ENCODE measurements at regions not wholly inside any gene's neighbourhood (a gene's known extent, or its start where the extent isn't known, plus 50 kb on each side); places are given as distances from the start of the nearest gene placed in this dataset.

GRCh38 chr3:63142681-63143080, 135.4 kb upstream of the SYNPR start:
- FAIRE-seq (no peak), DNase-seq (ENCODE audit: low read depth in 1 of 2, low spot score in 2 of 2) (no peak)
- H3K23ac ChIP-seq (ENCODE audit: insufficient read length) = no peak overlapping the region
- H3K27me3 ChIP-seq (replicated peaks in 1 of 4; ENCODE audit: control insufficient read depth in 3 of 4, extremely low read depth in 1 of 4, insufficient read depth in 3 of 4, low read length in 3 of 4) = no peaks in the 10 kb centered on the region
- H4K5ac ChIP-seq (ENCODE audit: insufficient read length, low read depth, low read length) = no peak overlapping the region
- no peak overlapping the region for H3K4me2 ChIP-seq (ENCODE audit: insufficient read depth in 1 of 2, low read depth in 2 of 2, low read length in 2 of 2)
- no peaks in the 10 kb centered on the region for H3K36me3 ChIP-seq (ENCODE audit: control insufficient read depth in 2 of 4, insufficient read depth in 4 of 4, low read length in 3 of 4)
- no peak overlapping the region for H3K9ac ChIP-seq (replicated peaks in 1 of 4; ENCODE audit: extremely low read depth in 1 of 4, low read depth in 3 of 4, low read length in 3 of 4)
- no peak overlapping the region for H3K4ac ChIP-seq (replicated peaks; ENCODE audit: insufficient read length, low read depth, low read length)
- no peak overlapping the region for H3K14ac ChIP-seq (ENCODE audit: insufficient read length)
- no peak overlapping the region for H2AK5ac ChIP-seq (ENCODE audit: low read depth, low read length)
- H2BK12ac ChIP-seq (ENCODE audit: low read depth, low read length) = no peak overlapping the region
- no peaks in the 10 kb centered on the region for H3K9me3 ChIP-seq (ENCODE audit: insufficient read depth in 2 of 2, low read depth in 1 of 2, low read length in 1 of 2)
- no peak overlapping the region for H3K18ac ChIP-seq (ENCODE audit: extremely low read depth, low read length)
- no peaks in the 10 kb centered on the region for H3K79me2 ChIP-seq (ENCODE audit: control insufficient read depth in 1 of 2, insufficient read depth in 2 of 2, low read length in 2 of 2)
- H3K56ac ChIP-seq (replicated peaks; ENCODE audit: insufficient read length, low read depth, low read length) = no peak overlapping the region
- POLR2A ChIA-PET (ENCODE audit: partially characterized antibody) = interaction anchor here (0.6 kb wide), 1 partner anchor 690 kb away, joined by 3 read pairs; no protein-coding TSS in a partner anchor
- no peaks in the 10 kb centered on the region for H4K20me1 ChIP-seq (replicated peaks in 1 of 2; ENCODE audit: control insufficient read depth in 1 of 2, insufficient read depth in 2 of 2, low read length in 2 of 2)
- H2AFZ ChIP-seq (ENCODE audit: low read length) = no peak overlapping the region
- H2BK5ac ChIP-seq (ENCODE audit: low read depth, low read length) = no peak overlapping the region
- H3K4me3 ChIP-seq (ENCODE audit: extremely low read depth in 1 of 4, insufficient read depth in 2 of 4, low read depth in 3 of 4, low read length in 4 of 4) = no peak overlapping the region
- no peak overlapping the region for H2BK120ac ChIP-seq (replicated peaks; ENCODE audit: low read depth, low read length)
- CTCF ChIA-PET (ENCODE audit: partially characterized antibody) = interaction anchor here (0.7 to 1.1 kb wide), 3 partner anchors 10 to 475 kb away, joined by 3 to 8 read pairs (median 3); no protein-coding TSS in a partner anchor
- no peak overlapping the region for H2BK15ac ChIP-seq (ENCODE audit: low read length)
- H3K79me1 ChIP-seq (ENCODE audit: low read depth, low read length) = no peaks in the 10 kb centered on the region
- 81% methylated on average over 2 of the region's 2 CpGs; no CpG with 5 or more reads in 1 of the 2 experiments for WGBS, 2 experiments (ENCODE audit: extremely low coverage in 1 of 2, insufficient coverage in 1 of 2, insufficient read length in 1 of 2, insufficient replicate concordance in 2 of 2, low coverage in 1 of 2, low lambda C conversion rate in 2 of 2, missing lambda C conversion rate in 1 of 2)
- H3K27ac ChIP-seq (ENCODE audit: low read depth, low read length) = no peak overlapping the region
- H4K91ac ChIP-seq (replicated peaks; ENCODE audit: insufficient read length, low read length) = no peak overlapping the region
- TF ChIP-seq RAD21 (IDR thresholded peaks at IDR 0.05 in 1 of 2, conservative IDR thresholded peaks at IDR 0.05 in 1 of 2; ENCODE audit: low read depth in 2 of 2, low read length in 2 of 2) (peak in 1 of 2 experiments; percentile 9; a peak in 1 of 4 replicates), KDM4A (IDR thresholded peaks at IDR 0.05; ENCODE audit: low read depth, low read length, severe bottlenecking) (no peak), TEAD4 (IDR thresholded peaks at IDR 0.05; ENCODE audit: low read depth, low read length) (no peak), POLR2AphosphoS5 (IDR thresholded peaks at IDR 0.05; ENCODE audit: low read depth, low read length) (no peak), GABPA (IDR thresholded peaks at IDR 0.05; ENCODE audit: borderline replicate concordance, insufficient read depth, low read length) (no peak), CTCF (IDR thresholded peaks at IDR 0.05; ENCODE audit: control extremely low read depth in 1 of 3, insufficient read depth in 1 of 3, low read depth in 1 of 3, low read length in 3 of 3) (peak in 1 of 3 experiments; percentile 25; a peak in 1 of 4 replicates), CREB1 (IDR thresholded peaks at IDR 0.05) (no peak), TAF1 (IDR thresholded peaks at IDR 0.05; ENCODE audit: low read depth, low read length) (no peak)
- no peak overlapping the region for H4K8ac ChIP-seq (ENCODE audit: extremely low read depth, insufficient read depth, low read length)
- no peak overlapping the region for H2BK20ac ChIP-seq (ENCODE audit: low read length)
- H3K23me2 ChIP-seq (ENCODE audit: low read depth, low read length) = no peaks in the 10 kb centered on the region
- H3K4me1 ChIP-seq (replicated peaks in 1 of 4; ENCODE audit: control insufficient read depth in 3 of 4, insufficient read depth in 4 of 4, low read length in 3 of 4) = no peaks in the 10 kb centered on the region
